Loucy (cell line): ENCODE measurements at regions not wholly inside any gene's neighbourhood (a gene's known extent, or its start where the extent isn't known, plus 50 kb on each side); places are given as distances from the start of the nearest gene placed in this dataset.

Source experiments
- EZH2phosphoT487 ChIP-seq: fragments of 200-600 bp; IDR thresholded peaks from 2 replicates; pipeline ENCODE4 v1.6.1; 2018; ENCODE audit warnings: antibody characterized with exemption, mild to moderate bottlenecking, moderate library complexity, borderline replicate concordance
- TF ChIP-seq, protein P1 (sequence below): fragments of 200-600 bp; sonication (generic); conservative IDR thresholded peaks from 2 replicates; pipeline ENCODE4 v1.5.1; 2014; ENCODE audit warnings: mild to moderate bottlenecking, antibody characterized with exemption, low read length

DNA sequence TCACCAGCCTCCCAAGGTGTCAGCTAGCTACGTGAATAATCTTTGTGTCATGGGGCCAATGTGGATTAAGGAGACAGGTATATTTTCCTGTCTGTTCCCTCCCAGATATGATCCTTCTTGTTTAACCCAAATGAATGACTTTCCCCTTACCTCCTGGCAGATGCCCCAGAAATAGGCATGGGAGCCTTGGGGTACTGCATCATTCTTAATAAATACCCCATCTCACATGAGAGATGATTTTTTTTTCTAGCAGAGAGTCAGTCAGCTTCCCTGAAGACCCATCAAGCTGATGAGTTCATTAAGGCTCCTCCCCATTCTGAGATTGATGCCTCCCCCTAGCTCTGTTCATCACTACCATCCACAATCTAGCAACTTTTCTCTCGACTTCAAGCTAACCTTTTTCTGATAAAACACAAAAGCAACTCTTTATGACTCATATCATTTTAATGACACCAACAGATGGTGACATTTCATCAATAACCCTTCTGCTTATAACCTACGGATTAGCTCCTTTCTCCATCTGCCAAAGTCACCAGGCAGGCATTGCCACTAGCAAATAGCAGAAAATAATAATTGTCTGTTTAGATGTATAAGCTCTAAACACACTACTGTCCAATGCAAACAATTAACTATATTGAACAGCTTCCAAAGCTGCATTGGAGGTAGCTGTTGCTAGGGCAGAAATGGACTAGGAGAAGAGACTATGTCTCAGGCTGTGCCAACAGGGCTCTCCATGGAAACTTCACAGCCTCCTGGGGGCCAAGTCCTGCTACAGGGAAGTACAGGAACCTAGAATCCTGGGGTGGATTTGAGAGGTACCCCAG, 143.7 kb downstream of the ACER2 start:
- TF ChIP-seq, protein P1, sequence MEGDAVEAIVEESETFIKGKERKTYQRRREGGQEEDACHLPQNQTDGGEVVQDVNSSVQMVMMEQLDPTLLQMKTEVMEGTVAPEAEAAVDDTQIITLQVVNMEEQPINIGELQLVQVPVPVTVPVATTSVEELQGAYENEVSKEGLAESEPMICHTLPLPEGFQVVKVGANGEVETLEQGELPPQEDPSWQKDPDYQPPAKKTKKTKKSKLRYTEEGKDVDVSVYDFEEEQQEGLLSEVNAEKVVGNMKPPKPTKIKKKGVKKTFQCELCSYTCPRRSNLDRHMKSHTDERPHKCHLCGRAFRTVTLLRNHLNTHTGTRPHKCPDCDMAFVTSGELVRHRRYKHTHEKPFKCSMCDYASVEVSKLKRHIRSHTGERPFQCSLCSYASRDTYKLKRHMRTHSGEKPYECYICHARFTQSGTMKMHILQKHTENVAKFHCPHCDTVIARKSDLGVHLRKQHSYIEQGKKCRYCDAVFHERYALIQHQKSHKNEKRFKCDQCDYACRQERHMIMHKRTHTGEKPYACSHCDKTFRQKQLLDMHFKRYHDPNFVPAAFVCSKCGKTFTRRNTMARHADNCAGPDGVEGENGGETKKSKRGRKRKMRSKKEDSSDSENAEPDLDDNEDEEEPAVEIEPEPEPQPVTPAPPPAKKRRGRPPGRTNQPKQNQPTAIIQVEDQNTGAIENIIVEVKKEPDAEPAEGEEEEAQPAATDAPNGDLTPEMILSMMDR = no peak
- TF ChIP-seq EZH2phosphoT487 = no peak
